ENCODE measurements at regions not wholly inside any gene's neighbourhood (a gene's known extent, or its start where the extent isn't known, plus 50 kb on each side); places are given as distances from the start of the nearest gene placed in this dataset.

GRCh38 chr9:80775530-80775929 lies 913.8 kb downstream of the TLE1 start:
- BruUV-seq (replicated peaks), result no TSS peak
- in situ Hi-C loops (cut with HindIII; ENCODE audit: low pct_unique_long_range_greater_than_20kb, low sequenced_read_pairs) (no loop called here), intact Hi-C loops (cut with micrococcal nuclease; ENCODE audit: unreplicated experiment) (no loop called here)
- H3K4me1 ChIP-seq (ENCODE audit: control insufficient read depth, insufficient read depth, low read length), result no peaks in the 10 kb centered on the region
- no peaks in the 10 kb centered on the region for H3K9me3 ChIP-seq (ENCODE audit: control insufficient read depth, insufficient read depth, low read depth, low read length)
- no peak overlapping the region for H3K4me3 ChIP-seq (ENCODE audit: low read depth in 2 of 2, low read length in 2 of 2)
- TF ChIP-seq TCF7L2 (IDR thresholded peaks at IDR 0.05; ENCODE audit: low read depth, low read length) (no peak), SIN3A (IDR thresholded peaks at IDR 0.05; ENCODE audit: borderline replicate concordance, insufficient read depth, low read depth, low read length) (no peak), POLR2AphosphoS5 (IDR thresholded peaks at IDR 0.05; ENCODE audit: low read depth, low read length) (no peak), CTCF (IDR thresholded peaks at IDR 0.05) (no peak), REST (IDR thresholded peaks at IDR 0.05; ENCODE audit: insufficient read depth in 1 of 2, low read depth in 2 of 2, low read length in 1 of 2) (no peak)
- ChIA-PET CTCF (no interaction called here), POLR2A (no interaction called here)
- H3K27ac ChIP-seq (ENCODE audit: low read length), result no peak overlapping the region
- no peaks in the 10 kb centered on the region for H3K27me3 ChIP-seq (ENCODE audit: control insufficient read depth, insufficient read depth, low read length)
- H3K36me3 ChIP-seq (ENCODE audit: control insufficient read depth, insufficient read depth, low read length), result no peaks in the 10 kb centered on the region
- no peak for ATAC-seq
- DNase-seq (ENCODE audit: low read depth, low spot score), result no peak

- Histone ChIP-seq H3K4me3 (ENCODE audit: low read depth in 2 of 2, low read length in 2 of 2) (no peak overlapping the region), H3K27me3 (ENCODE audit: control insufficient read depth, insufficient read depth, low read length) (no peaks in the 10 kb centered on the region), H3K36me3 (ENCODE audit: control insufficient read depth, insufficient read depth, low read length) (no peaks in the 10 kb centered on the region), H3K4me1 (ENCODE audit: control insufficient read depth, insufficient read depth, low read length) (no peaks in the 10 kb centered on the region), H3K9me3 (ENCODE audit: control insufficient read depth, insufficient read depth, low read depth, low read length) (no peaks in the 10 kb centered on the region), H3K27ac (ENCODE audit: low read length) (no peak overlapping the region)
- in situ Hi-C loops (cut with HindIII; ENCODE audit: low pct_unique_long_range_greater_than_20kb, low sequenced_read_pairs), result no loop called here
- DNase-seq (ENCODE audit: low read depth, low spot score) (no peak), ATAC-seq (no peak)
- no TSS peak for BruUV-seq (replicated peaks)
- TF ChIP-seq CTCF (IDR thresholded peaks at IDR 0.05), result no peak
- no peak for TF ChIP-seq TCF7L2 (IDR thresholded peaks at IDR 0.05; ENCODE audit: low read depth, low read length)
- TF ChIP-seq REST (IDR thresholded peaks at IDR 0.05; ENCODE audit: insufficient read depth in 1 of 2, low read depth in 2 of 2, low read length in 1 of 2), result no peak
- no peak for TF ChIP-seq SIN3A (IDR thresholded peaks at IDR 0.05; ENCODE audit: borderline replicate concordance, insufficient read depth, low read depth, low read length)
- TF ChIP-seq POLR2AphosphoS5 (IDR thresholded peaks at IDR 0.05; ENCODE audit: low read depth, low read length), result no peak
- POLR2A ChIA-PET, result no interaction called here
- intact Hi-C loops (cut with micrococcal nuclease; ENCODE audit: unreplicated experiment), result no loop called here
- CTCF ChIA-PET, result interaction anchor here (0.6 kb wide), 1 partner anchor 188 kb away, joined by 4 read pairs; no protein-coding TSS in a partner anchor
These were observed 917.6 kb downstream of the TLE1 start for GRCh38 chr9:80771555-80772347.

All from Panc1 (cell line).